Caco-2 (cell line): ENCODE measurements at regions not wholly inside any gene's neighbourhood (a gene's known extent, or its start where the extent isn't known, plus 50 kb on each side); places are given as distances from the start of the nearest gene placed in this dataset.

Source experiments
- BruUV-seq: library from RNA; stranded (reverse); fragments of 400-500 nt; replicated peaks from 2 replicates; lab custom pipeline; 2021; lab: Mats Ljungman, UMichigan
- CTCF ChIA-PET: fragments of 300-600 bp; sonication (Branson Sonifier 250); formaldehyde crosslinking; loops from one replicate; lab custom pipeline; 2022; ENCODE audit warnings: antibody characterized with exemption; lab: Charles Lee
- POLR2A ChIA-PET: fragments of 300-600 bp; sonication (Branson Sonifier 250); formaldehyde crosslinking; loops from one replicate; lab custom pipeline; 2022; ENCODE audit warnings: antibody characterized with exemption; lab: Charles Lee
- DNase-seq, 2 experiments: peaks; one replicate each; pipeline versions ENCODE4 v3.0.0 to v3.0.0-alpha.2; 2020 to 2022
- H3K27me3 ChIP-seq: replicated peaks from 2 replicates; pipeline ENCODE4 v1.6.0; 2011; ENCODE audit warnings: low read length; ENCODE audit not compliant: control insufficient read depth, insufficient read depth
- H3K36me3 ChIP-seq: 2 replicates; pipeline ENCODE4 v1.5.1; 2011; ENCODE audit warnings: low read length; ENCODE audit not compliant: control insufficient read depth, insufficient read depth
- H3K4me1 ChIP-seq: fragments of 250-450 bp; sonication (Bioruptor Pico); 2 replicates; pipeline ENCODE4 v1.5.1; 2020; ENCODE audit warnings: mild to moderate bottlenecking
- H3K4me3 ChIP-seq: 2 replicates; pipeline ENCODE4 v1.5.1; 2011; ENCODE audit warnings: low read depth, mild to moderate bottlenecking, control low read depth, low read length
- H3K9me3 ChIP-seq: fragments of 250-450 bp; sonication (Bioruptor Pico); 2 replicates; pipeline ENCODE4 v1.5.1; 2020; ENCODE audit warnings: mild to moderate bottlenecking, moderate library complexity
- H3K27ac Mint-ChIP-seq: one replicate; pipeline ENCODE4 v1.8.0; 2022; ENCODE audit warnings: mixed read lengths; ENCODE audit not compliant: unreplicated experiment
- H3K27me3 Mint-ChIP-seq: one replicate; pipeline ENCODE4 v1.8.0; 2022; ENCODE audit warnings: mixed read lengths; ENCODE audit not compliant: insufficient read depth, unreplicated experiment
- H3K36me3 Mint-ChIP-seq: one replicate; pipeline ENCODE4 v1.8.0; 2022; ENCODE audit warnings: mild to moderate bottlenecking, mixed read lengths; ENCODE audit not compliant: insufficient read depth, unreplicated experiment
- H3K4me1 Mint-ChIP-seq: one replicate; pipeline ENCODE4 v1.8.0; 2022; ENCODE audit warnings: low read depth, mixed read lengths; ENCODE audit not compliant: unreplicated experiment
- H3K4me3 Mint-ChIP-seq: one replicate; pipeline ENCODE4 v1.8.0; 2022; ENCODE audit warnings: mild to moderate bottlenecking, moderate library complexity, mixed read lengths; ENCODE audit not compliant: unreplicated experiment
- H3K9me3 Mint-ChIP-seq: one replicate; pipeline ENCODE4 v1.8.0; 2022; ENCODE audit warnings: mixed read lengths; ENCODE audit not compliant: unreplicated experiment
- CTCF ChIP-seq, 2 experiments: fragments of 200-600 bp in 1 of 2; IDR thresholded peaks; 1 replicate in 1 of 2; 2 replicates in 1 of 2; pipeline versions ENCODE4 v1.5.1 to v1.8.0; 2011 to 2022; ENCODE audit warnings: antibody characterized with exemption in 1 of 2, control low read depth in 1 of 2, inconsistent platforms in 1 of 2, low read depth in 1 of 2, low read length in 1 of 2, mild to moderate bottlenecking in 1 of 2, moderate library complexity in 1 of 2; ENCODE audit not compliant: insufficient read depth in 1 of 2, severe bottlenecking in 1 of 2, unreplicated experiment in 1 of 2
- intact Hi-C: fragments of 100-400 bp; cut with micrococcal nuclease; formaldehyde crosslinking; loops from one replicate; pipeline ENCODE4 v1.10.0; 2022; ENCODE audit not compliant: unreplicated experiment

- H3K4me1 Mint-ChIP-seq = no peaks in the 10 kb centered on the region
- H3K27me3 Mint-ChIP-seq = no peaks in the 10 kb centered on the region
- ChIA-PET POLR2A (no interaction called here), CTCF (no interaction called here)
- no peak for DNase-seq
- intact Hi-C loops = no loop called here
- no peaks in the 10 kb centered on the region for H3K36me3 Mint-ChIP-seq
- Histone ChIP-seq H3K27me3 (no peaks in the 10 kb centered on the region), H3K4me3 (no peak overlapping the region), H3K9me3 (no peaks in the 10 kb centered on the region), H3K36me3 (no peaks in the 10 kb centered on the region), H3K4me1 (0 out of 2 replicates have a peak, but pooled peaks cover 6% of the 10 kb centered on the region)
- H3K9me3 Mint-ChIP-seq = no peaks in the 10 kb centered on the region
- H3K27ac Mint-ChIP-seq = no peak overlapping the region
- no TSS peak for BruUV-seq
- H3K4me3 Mint-ChIP-seq = no peak overlapping the region
- no peak for TF ChIP-seq CTCF (IDR thresholded peaks at IDR 0.05; ENCODE audit: insufficient read depth in 1 of 2, low read depth in 1 of 2, low read length in 1 of 2, severe bottlenecking in 1 of 2, unreplicated experiment in 1 of 2)
These were observed 176.2 kb downstream of the TFAP2C start for GRCh38 chr20:56805313-56805712.

- H3K4me1 Mint-ChIP-seq = no peaks in the 10 kb centered on the region
- Histone ChIP-seq H3K36me3 (no peaks in the 10 kb centered on the region), H3K4me1 (0 out of 2 replicates have a peak, but pooled peaks cover 6% of the 10 kb centered on the region), H3K27me3 (no peaks in the 10 kb centered on the region), H3K9me3 (no peaks in the 10 kb centered on the region), H3K4me3 (no peak overlapping the region)
- BruUV-seq = no TSS peak
- no peaks in the 10 kb centered on the region for H3K27me3 Mint-ChIP-seq
- H3K9me3 Mint-ChIP-seq = no peaks in the 10 kb centered on the region
- H3K36me3 Mint-ChIP-seq = no peaks in the 10 kb centered on the region
- intact Hi-C loops = no loop called here
- no peak for TF ChIP-seq CTCF (IDR thresholded peaks at IDR 0.05; ENCODE audit: insufficient read depth in 1 of 2, low read depth in 1 of 2, low read length in 1 of 2, severe bottlenecking in 1 of 2, unreplicated experiment in 1 of 2)
- DNase-seq = no peak
- CTCF ChIA-PET = interaction anchor here (0.7 kb wide), 1 partner anchor 38 kb away, joined by 3 read pairs; no protein-coding TSS in a partner anchor
- POLR2A ChIA-PET = no interaction called here
- H3K27ac Mint-ChIP-seq = no peak overlapping the region
- no peak overlapping the region for H3K4me3 Mint-ChIP-seq
These were observed 176.9 kb downstream of the TFAP2C start for GRCh38 chr20:56805966-56806365.

GRCh38 chr20:56806952-56807517 is 177.9 kb downstream of the TFAP2C start:
- H3K9me3 ChIP-seq = no peaks in the 10 kb centered on the region
- no peak for TF ChIP-seq CTCF (IDR thresholded peaks at IDR 0.05; ENCODE audit: insufficient read depth in 1 of 2, low read depth in 1 of 2, low read length in 1 of 2, severe bottlenecking in 1 of 2, unreplicated experiment in 1 of 2)
- no peaks in the 10 kb centered on the region for H3K27me3 ChIP-seq
- Mint-ChIP-seq H3K9me3 (no peaks in the 10 kb centered on the region), H3K4me1 (no peaks in the 10 kb centered on the region), H3K27ac (no peak overlapping the region), H3K4me3 (no peak overlapping the region), H3K27me3 (peaks cover 4% of the 10 kb centered on the region), H3K36me3 (no peaks in the 10 kb centered on the region)
- DNase-seq = no peak
- POLR2A ChIA-PET = no interaction called here
- CTCF ChIA-PET = no interaction called here
- BruUV-seq = no TSS peak
- intact Hi-C loops = no loop called here
- H3K36me3 ChIP-seq = no peaks in the 10 kb centered on the region
- H3K4me1 ChIP-seq = 0 out of 2 replicates have a peak, but pooled peaks cover 6% of the 10 kb centered on the region
- no peak overlapping the region for H3K4me3 ChIP-seq
